Kidney epithelial cell (primary cell): ENCODE measurements at regions not wholly inside any gene's neighbourhood (a gene's known extent, or its start where the extent isn't known, plus 50 kb on each side); places are given as distances from the start of the nearest gene placed in this dataset.

Source experiments
- DNase-seq: peaks from one replicate; pipeline ENCODE4 v3.0.0-alpha.2; 2010; ENCODE audit warnings: low read depth
- H3K27me3 ChIP-seq: 2 replicates; pipeline ENCODE4 v1.6.0; 2011; ENCODE audit warnings: low read length; ENCODE audit not compliant: control insufficient read depth, insufficient read depth
- H3K36me3 ChIP-seq: 2 replicates; pipeline ENCODE4 v1.5.1; 2011; ENCODE audit warnings: low read length; ENCODE audit not compliant: control insufficient read depth, insufficient read depth
- H3K4me3 ChIP-seq: 2 replicates; pipeline ENCODE4 v1.5.1; 2011; ENCODE audit warnings: low read depth, mild to moderate bottlenecking, control low read depth, low read length
- TF ChIP-seq, protein P1 (sequence below): IDR thresholded peaks from 2 replicates; pipeline ENCODE4 v1.5.1; 2011; ENCODE audit warnings: mild to moderate bottlenecking, moderate library complexity, low read length, control low read depth, inconsistent platforms; ENCODE audit not compliant: insufficient read depth, poor library complexity, severe bottlenecking

DNA sequence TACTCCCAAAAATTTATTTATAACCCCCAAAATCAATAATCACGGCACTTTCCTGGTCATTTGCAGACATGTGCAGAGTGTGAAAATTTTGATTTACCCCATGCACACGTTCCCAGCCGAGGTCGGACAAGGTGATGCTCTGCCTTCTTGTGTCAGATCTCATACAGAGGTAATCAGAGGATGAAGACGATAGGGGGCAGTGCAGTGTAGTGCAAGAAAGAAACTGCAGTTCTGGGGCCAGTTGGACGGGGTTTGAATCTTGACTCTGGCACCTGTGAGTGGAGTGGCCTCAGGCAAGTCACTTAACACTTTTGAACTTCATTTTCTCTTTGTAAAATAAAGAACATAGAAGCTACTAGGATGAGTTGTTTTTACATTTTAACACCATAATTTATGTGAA, 88.4 kb downstream of the FRMPD3 start:
- no peak for DNase-seq
- Histone ChIP-seq H3K36me3 (no peaks in the 10 kb centered on the region), H3K4me3 (no peak overlapping the region), H3K27me3 (peaks cover 3% of the 10 kb centered on the region)
- TF ChIP-seq, protein P1, sequence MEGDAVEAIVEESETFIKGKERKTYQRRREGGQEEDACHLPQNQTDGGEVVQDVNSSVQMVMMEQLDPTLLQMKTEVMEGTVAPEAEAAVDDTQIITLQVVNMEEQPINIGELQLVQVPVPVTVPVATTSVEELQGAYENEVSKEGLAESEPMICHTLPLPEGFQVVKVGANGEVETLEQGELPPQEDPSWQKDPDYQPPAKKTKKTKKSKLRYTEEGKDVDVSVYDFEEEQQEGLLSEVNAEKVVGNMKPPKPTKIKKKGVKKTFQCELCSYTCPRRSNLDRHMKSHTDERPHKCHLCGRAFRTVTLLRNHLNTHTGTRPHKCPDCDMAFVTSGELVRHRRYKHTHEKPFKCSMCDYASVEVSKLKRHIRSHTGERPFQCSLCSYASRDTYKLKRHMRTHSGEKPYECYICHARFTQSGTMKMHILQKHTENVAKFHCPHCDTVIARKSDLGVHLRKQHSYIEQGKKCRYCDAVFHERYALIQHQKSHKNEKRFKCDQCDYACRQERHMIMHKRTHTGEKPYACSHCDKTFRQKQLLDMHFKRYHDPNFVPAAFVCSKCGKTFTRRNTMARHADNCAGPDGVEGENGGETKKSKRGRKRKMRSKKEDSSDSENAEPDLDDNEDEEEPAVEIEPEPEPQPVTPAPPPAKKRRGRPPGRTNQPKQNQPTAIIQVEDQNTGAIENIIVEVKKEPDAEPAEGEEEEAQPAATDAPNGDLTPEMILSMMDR, result peak; percentile 55

DNA sequence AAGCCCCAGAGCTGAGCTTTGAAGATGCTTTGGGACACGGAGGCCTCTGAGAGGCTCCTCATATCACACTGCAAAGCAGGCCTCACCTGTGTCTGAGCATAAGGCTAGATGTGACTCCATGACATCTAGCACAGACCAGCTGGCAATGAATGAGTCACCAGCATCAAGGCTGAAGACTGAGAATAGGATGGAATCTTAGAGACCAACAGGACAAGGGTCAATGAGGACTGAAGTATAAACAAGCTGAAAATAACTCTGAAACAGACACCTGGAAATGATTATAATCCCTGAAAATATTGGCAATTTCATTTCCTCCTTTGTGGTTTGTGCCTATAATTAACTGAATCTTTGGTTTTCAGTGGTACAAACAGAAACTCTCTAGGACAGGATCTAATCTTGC, 87.1 kb upstream of the PRPS1 start:
- Histone ChIP-seq H3K27me3 (no peaks in the 10 kb centered on the region), H3K4me3 (no peak overlapping the region), H3K36me3 (no peaks in the 10 kb centered on the region)
- TF ChIP-seq, protein P1, result no peak
- no peak for DNase-seq

DNA sequence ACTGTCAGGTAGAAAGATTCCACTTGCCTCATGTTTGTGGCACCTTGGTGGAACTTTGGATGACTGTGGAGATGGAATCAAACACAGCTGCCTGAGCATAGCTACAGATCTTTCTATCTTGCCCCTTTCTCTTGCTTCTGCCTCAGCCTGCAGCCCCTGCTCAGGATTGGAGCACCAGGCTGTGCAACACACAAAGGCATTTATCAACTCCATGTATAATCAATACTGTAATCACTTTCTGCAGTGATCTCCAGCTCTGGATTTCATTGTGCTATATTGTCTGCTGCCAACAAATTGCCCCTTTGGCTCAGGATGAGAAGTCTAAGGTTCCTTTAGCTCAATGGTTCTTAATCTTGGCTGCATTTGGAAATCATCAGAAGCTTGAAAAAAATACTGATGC, 86.3 kb upstream of the PRPS1 start:
- Histone ChIP-seq H3K4me3 (no peak overlapping the region), H3K36me3 (no peaks in the 10 kb centered on the region), H3K27me3 (no peaks in the 10 kb centered on the region)
- TF ChIP-seq, protein P1, result no peak
- DNase-seq, result no peak

DNA sequence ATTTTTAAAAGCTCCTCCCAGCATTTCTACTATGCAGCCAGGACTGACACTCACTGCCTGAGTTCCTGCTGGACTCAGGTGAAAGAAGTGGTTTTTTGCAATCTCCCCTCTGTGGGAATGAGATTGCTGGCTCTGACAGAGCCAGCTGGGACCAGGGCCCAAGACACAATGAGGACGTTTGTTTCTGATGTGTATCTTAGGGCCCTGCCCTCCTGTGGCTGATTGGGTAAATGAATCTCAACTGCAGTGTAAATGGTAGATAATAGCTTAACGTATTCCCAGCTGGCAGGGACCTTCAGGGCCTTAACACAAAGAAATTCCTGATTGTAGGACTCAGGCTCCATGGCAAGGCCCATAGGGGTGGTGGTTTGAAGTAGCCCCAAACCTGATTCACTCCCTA, 85.8 kb upstream of the PRPS1 start:
- no peaks in the 10 kb centered on the region for H3K27me3 ChIP-seq
- DNase-seq, result no peak
- TF ChIP-seq, protein P1, result no peak
- no peaks in the 10 kb centered on the region for H3K36me3 ChIP-seq
- H3K4me3 ChIP-seq, result no peak overlapping the region

DNA sequence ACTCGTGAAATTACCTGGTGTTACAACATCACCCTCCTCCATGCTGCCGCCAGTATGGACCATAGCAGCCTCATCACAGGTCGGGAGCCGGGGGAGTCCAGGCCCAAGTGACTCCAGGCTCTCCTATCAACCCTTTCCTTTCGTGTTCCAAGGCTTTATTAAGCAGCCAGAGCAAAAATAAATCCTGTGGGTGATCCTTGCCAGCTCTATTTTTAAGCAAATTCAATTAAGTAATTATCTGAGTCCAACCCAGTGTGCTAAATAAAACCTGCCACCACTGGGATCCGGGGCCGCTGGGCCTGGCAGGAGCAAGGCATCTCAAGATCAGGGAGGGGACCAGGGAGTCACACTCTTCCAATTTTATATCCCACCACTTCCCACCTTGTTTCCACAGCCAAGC, 80.7 kb upstream of the PRPS1 start:
- TF ChIP-seq, protein P1, result no peak
- Histone ChIP-seq H3K4me3 (no peak overlapping the region), H3K27me3 (no peaks in the 10 kb centered on the region), H3K36me3 (no peaks in the 10 kb centered on the region)
- DNase-seq, result no peak

DNA sequence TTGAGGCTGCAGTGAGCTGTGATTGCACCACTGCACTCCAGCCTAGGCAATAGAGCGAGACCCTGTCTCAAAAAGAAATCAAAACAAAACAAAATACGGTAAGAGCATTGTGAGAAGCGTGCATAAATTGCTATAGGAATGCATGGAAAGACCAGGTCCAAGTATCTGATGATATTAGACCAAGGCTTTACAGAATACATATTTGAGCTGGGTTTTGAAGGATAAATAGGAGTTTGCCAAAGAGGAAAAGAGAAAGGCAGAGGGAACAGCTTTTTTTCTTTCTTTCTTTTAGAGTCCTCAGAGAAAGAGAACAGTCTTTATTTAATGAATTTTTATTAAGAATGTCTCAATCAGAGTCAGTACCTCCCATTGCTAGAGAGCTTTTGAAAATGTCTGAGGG, 79.5 kb upstream of the PRPS1 start:
- no peak overlapping the region for H3K4me3 ChIP-seq
- no peaks in the 10 kb centered on the region for H3K36me3 ChIP-seq
- TF ChIP-seq, protein P1, result no peak
- DNase-seq, result no peak
- H3K27me3 ChIP-seq, result no peaks in the 10 kb centered on the region
